ENCODE measurements at regions not wholly inside any gene's neighbourhood (a gene's known extent, or its start where the extent isn't known, plus 50 kb on each side); places are given as distances from the start of the nearest gene placed in this dataset.

- Histone ChIP-seq H2AFZ (ENCODE audit: low read depth) (no peak overlapping the region), H3K36me3 (ENCODE audit: insufficient read depth) (no peaks in the 10 kb centered on the region), H3K4me1 (ENCODE audit: low read depth, poor library complexity, severe bottlenecking) (no peaks in the 10 kb centered on the region), H3K79me2 (ENCODE audit: insufficient read depth, low read depth) (no peaks in the 10 kb centered on the region), H3K27me3 (ENCODE audit: insufficient read depth, low read depth) (no peaks in the 10 kb centered on the region), H3K4me3 (IDR thresholded peaks at IDR 0.05; ENCODE audit: insufficient read depth, low read depth, low read length) (no peak overlapping the region), H4K20me1 (ENCODE audit: insufficient read depth) (no peaks in the 10 kb centered on the region), H3K9ac (no peak overlapping the region), H3K27ac (no peak overlapping the region), H3K4me2 (no peak overlapping the region)
- no peak for TF ChIP-seq CTCF (conservative IDR thresholded peaks at IDR 0.05; ENCODE audit: low read depth, low read length)
These were observed 60.8 kb downstream of the GCNT4 start for GRCh38 chr5:74991522-74991921.

- no peak overlapping the region for H3K27ac ChIP-seq
- H3K4me2 ChIP-seq, result no peak overlapping the region
- H3K4me3 ChIP-seq (IDR thresholded peaks at IDR 0.05; ENCODE audit: insufficient read depth, low read depth, low read length), result no peak overlapping the region
- no peaks in the 10 kb centered on the region for H3K4me1 ChIP-seq (ENCODE audit: low read depth, poor library complexity, severe bottlenecking)
- H3K27me3 ChIP-seq (ENCODE audit: insufficient read depth, low read depth), result no peaks in the 10 kb centered on the region
- H3K9ac ChIP-seq, result no peak overlapping the region
- no peaks in the 10 kb centered on the region for H3K79me2 ChIP-seq (ENCODE audit: insufficient read depth, low read depth)
- no peaks in the 10 kb centered on the region for H4K20me1 ChIP-seq (ENCODE audit: insufficient read depth)
- no peak overlapping the region for H2AFZ ChIP-seq (ENCODE audit: low read depth)
- no peaks in the 10 kb centered on the region for H3K36me3 ChIP-seq (ENCODE audit: insufficient read depth)
- TF ChIP-seq CTCF (conservative IDR thresholded peaks at IDR 0.05; ENCODE audit: low read depth, low read length), result no peak
These were observed 62.2 kb downstream of the GCNT4 start for GRCh38 chr5:74990194-74990593.

GRCh38 chr5:74988273-74988983, 63.9 kb downstream of the GCNT4 start:
- H3K79me2 ChIP-seq (ENCODE audit: insufficient read depth, low read depth), result no peaks in the 10 kb centered on the region
- no peaks in the 10 kb centered on the region for H3K27me3 ChIP-seq (ENCODE audit: insufficient read depth, low read depth)
- no peak overlapping the region for H3K4me2 ChIP-seq
- no peaks in the 10 kb centered on the region for H3K4me1 ChIP-seq (ENCODE audit: low read depth, poor library complexity, severe bottlenecking)
- no peak overlapping the region for H3K4me3 ChIP-seq (IDR thresholded peaks at IDR 0.05; ENCODE audit: insufficient read depth, low read depth, low read length)
- no peaks in the 10 kb centered on the region for H4K20me1 ChIP-seq (ENCODE audit: insufficient read depth)
- TF ChIP-seq CTCF (conservative IDR thresholded peaks at IDR 0.05; ENCODE audit: low read depth, low read length), result no peak
- H3K9ac ChIP-seq, result no peak overlapping the region
- no peak overlapping the region for H3K27ac ChIP-seq
- no peaks in the 10 kb centered on the region for H3K36me3 ChIP-seq (ENCODE audit: insufficient read depth)
- no peak overlapping the region for H2AFZ ChIP-seq (ENCODE audit: low read depth)

GRCh38 chr5:74978345-74978744, 74.0 kb downstream of the GCNT4 start:
- Histone ChIP-seq H3K9ac (no peak overlapping the region), H3K4me1 (ENCODE audit: low read depth, poor library complexity, severe bottlenecking) (no peaks in the 10 kb centered on the region), H2AFZ (ENCODE audit: low read depth) (no peak overlapping the region), H3K4me2 (no peak overlapping the region), H3K27ac (no peak overlapping the region), H3K4me3 (IDR thresholded peaks at IDR 0.05; ENCODE audit: insufficient read depth, low read depth, low read length) (no peak overlapping the region), H3K79me2 (ENCODE audit: insufficient read depth, low read depth) (no peaks in the 10 kb centered on the region), H4K20me1 (ENCODE audit: insufficient read depth) (no peaks in the 10 kb centered on the region), H3K27me3 (ENCODE audit: insufficient read depth, low read depth) (no peaks in the 10 kb centered on the region), H3K36me3 (ENCODE audit: insufficient read depth) (no peaks in the 10 kb centered on the region)
- TF ChIP-seq CTCF (conservative IDR thresholded peaks at IDR 0.05; ENCODE audit: low read depth, low read length), result no peak

Data from KMS-11 (cell line).